ENCODE measurements at regions not wholly inside any gene's neighbourhood (a gene's known extent, or its start where the extent isn't known, plus 50 kb on each side); places are given as distances from the start of the nearest gene placed in this dataset.

GRCh38 chr13:111952814-111953213 lies 114.1 kb upstream of the SOX1 start:
- TF ChIP-seq EZH2 (IDR thresholded peaks at IDR 0.05; ENCODE audit: borderline replicate concordance, low read depth, low read length, poor library complexity, severe bottlenecking): no peak
- no peak for TF ChIP-seq CTCF (conservative IDR thresholded peaks at IDR 0.05; ENCODE audit: low read depth, low read length)

Data from A673 (cell line).